GM10266 (cell line): ENCODE measurements at regions not wholly inside any gene's neighbourhood (a gene's known extent, or its start where the extent isn't known, plus 50 kb on each side); places are given as distances from the start of the nearest gene placed in this dataset.

ENCODE experiments used
- DNase-seq: peaks from one replicate; pipeline ENCODE4 v3.0.0; 2012; ENCODE audit errors: extremely low spot score
- TF ChIP-seq, protein P1 (sequence below): IDR thresholded peaks from 2 replicates; pipeline ENCODE4 v1.5.1; 2012; ENCODE audit warnings: mild to moderate bottlenecking, low read depth; ENCODE audit not compliant: control insufficient read depth, insufficient read depth; ENCODE audit errors: missing control alignments

DNA sequence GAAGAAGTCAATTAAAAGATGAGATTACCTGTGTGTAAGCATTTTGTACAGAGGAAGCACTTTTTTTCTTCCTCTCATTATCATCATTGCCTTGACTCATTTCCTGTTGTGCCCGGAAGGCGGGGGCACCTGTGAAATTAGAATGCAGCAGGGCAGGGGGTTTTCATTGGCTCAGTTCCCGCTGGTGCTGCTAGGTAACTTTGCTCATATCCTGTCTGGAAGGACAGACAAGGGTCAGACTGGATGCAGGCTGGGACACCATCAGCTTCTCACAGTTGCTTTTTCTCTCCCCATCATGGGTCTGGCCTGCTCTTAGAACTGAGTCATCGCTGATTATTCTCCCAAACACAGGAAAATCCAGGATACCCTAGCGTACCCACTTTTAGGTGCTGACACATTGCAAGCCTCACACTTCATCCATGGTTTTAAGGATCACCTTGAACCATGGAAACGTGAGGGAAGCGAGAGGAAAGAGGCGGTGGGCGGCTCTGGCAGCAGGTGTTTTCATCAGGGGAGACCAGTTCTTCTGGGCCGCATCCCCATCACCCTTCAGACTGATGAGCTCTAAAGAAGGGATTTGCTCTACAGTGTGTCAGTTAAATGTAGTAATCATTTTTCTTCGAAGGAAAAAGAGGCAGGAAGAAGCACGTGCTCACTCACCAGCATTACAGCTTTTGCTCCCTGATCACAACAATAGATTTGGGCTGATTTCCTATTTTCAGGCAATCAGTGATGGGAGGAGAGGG lies 195.7 kb upstream of the SASH1 start:
- TF ChIP-seq, protein P1, sequence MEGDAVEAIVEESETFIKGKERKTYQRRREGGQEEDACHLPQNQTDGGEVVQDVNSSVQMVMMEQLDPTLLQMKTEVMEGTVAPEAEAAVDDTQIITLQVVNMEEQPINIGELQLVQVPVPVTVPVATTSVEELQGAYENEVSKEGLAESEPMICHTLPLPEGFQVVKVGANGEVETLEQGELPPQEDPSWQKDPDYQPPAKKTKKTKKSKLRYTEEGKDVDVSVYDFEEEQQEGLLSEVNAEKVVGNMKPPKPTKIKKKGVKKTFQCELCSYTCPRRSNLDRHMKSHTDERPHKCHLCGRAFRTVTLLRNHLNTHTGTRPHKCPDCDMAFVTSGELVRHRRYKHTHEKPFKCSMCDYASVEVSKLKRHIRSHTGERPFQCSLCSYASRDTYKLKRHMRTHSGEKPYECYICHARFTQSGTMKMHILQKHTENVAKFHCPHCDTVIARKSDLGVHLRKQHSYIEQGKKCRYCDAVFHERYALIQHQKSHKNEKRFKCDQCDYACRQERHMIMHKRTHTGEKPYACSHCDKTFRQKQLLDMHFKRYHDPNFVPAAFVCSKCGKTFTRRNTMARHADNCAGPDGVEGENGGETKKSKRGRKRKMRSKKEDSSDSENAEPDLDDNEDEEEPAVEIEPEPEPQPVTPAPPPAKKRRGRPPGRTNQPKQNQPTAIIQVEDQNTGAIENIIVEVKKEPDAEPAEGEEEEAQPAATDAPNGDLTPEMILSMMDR, result no peak
- DNase-seq, result no peak

- no peak for DNase-seq
- TF ChIP-seq, protein P1, result no peak
Observed at GRCh38 chr6:148147463-148147830, 195.2 kb upstream of the SASH1 start.

DNA sequence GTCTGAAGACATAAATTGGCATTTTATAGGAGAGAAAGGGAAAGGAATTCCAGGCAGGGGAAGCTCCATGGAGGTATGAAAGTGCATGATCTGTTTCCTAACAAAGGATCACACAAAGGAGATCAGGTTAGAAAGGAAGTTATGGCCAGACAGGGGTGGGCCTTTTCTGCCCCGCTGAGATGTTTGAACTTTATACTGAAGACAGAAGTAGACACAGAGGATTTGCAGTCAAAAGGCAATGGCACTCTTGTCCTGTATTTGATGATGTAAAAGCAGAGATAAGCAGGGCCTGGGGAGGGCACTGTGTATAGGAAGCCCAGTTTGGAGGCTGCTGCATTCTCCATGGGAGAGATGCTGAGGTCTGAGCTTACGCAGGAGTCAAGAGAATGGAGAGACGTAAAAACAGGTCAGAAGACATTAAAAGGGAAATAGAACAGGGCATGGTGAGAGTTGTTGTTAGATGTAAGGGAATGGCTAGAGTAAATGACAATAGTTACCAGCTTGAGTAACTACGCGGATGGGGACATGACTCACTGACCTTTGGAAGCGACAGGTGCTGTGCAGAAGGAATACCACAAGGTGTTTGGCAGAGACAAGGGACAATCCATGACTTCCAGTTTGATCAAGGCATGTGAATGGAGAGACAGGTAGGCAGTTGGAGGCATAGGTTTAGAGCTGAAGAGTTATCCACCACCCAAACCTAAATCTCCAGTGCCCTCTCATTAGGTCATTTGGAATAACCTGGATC lies 190.6 kb upstream of the SASH1 start:
- no peak for DNase-seq
- TF ChIP-seq, protein P1, result no peak

DNA sequence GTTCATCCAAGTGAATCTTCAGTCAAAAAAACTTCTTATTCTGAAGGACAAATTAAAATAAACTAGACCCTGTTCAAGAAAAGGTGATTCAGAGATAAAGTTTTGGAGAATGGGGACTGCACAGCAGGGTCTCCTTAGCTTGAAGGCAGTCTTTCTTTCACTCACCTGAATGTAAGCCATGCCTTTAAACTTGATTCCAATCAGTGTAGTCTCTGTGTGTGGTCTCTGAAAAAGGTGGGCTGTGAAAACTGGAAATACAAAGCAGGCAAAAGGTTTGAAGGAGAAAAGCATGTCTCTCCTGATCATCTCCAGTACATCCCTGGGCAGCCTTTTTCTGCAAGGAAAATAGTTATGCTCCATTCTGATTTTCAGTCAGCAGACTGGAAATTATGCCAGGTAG lies 188.0 kb upstream of the SASH1 start:
- DNase-seq, result no peak
- TF ChIP-seq, protein P1, result no peak

GRCh38 chr6:148155293-148155692 lies 187.3 kb upstream of the SASH1 start:
- no peak for DNase-seq

DNA sequence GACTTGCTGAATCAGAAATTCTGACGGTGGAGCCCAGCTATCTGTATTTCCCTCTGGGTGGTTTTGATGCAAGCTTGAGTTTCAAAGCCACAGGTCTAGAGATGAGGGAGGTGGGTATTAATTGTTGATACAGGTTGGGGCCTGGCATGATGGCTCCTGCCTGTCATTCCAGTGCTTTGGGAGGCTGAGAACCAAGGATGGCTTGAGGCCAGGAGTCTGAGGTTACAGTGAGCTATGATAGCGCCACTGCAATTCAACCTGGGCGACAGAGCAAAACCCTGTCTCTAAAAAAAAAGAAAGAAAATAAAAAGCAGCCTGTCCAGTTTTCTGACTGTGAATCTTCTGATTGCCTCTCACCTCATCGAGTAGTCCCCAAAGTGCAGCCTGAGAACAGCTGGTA lies 184.8 kb upstream of the SASH1 start:
- TF ChIP-seq, protein P1, result no peak
- no peak for DNase-seq

More at GRCh38 chr6:148155293-148155692, 187.3 kb upstream of the SASH1 start:
- TF ChIP-seq, protein P1, result no peak

DNA sequence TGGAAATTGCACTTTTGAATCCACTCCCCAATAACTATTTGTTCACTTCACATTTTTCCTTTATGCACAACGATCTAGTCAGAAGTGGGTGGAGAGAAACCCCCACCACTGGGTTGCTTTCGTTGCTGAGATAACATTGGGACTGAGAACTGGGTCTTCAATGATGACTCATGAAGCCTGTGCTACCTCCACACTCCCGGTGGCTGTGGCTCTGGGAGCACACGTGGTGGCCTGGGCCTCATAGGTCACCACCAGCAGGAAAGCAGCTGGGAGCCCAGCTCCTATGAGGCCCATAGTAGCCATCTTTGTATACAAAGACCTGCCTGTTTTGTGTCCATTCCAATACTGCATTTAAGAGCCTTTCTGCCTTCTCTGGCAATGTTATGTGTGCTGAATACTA lies 178.0 kb upstream of the SASH1 start:
- no peak for DNase-seq
- TF ChIP-seq, protein P1, result no peak
